ENCODE measurements at regions not wholly inside any gene's neighbourhood (a gene's known extent, or its start where the extent isn't known, plus 50 kb on each side); places are given as distances from the start of the nearest gene placed in this dataset.

- TF ChIP-seq PKNOX1 (IDR thresholded peaks at IDR 0.05) (no peak), YBX1 (IDR thresholded peaks at IDR 0.05) (no peak), EZH2 (IDR thresholded peaks at IDR 0.05; ENCODE audit: borderline replicate concordance, control insufficient read depth, low read depth, low read length) (no peak), ESRRA (IDR thresholded peaks at IDR 0.05; ENCODE audit: low read length) (no peak), MAX (IDR thresholded peaks at IDR 0.05; ENCODE audit: low read depth, low read length) (no peak), CREM (IDR thresholded peaks at IDR 0.05; ENCODE audit: low read depth) (no peak), POLR2A (IDR thresholded peaks at IDR 0.05; ENCODE audit: low read depth, low read length) (no peak), ZBTB11 (CRISPR knock-in tag; IDR thresholded peaks at IDR 0.05) (no peak), MEF2A (IDR thresholded peaks at IDR 0.05; ENCODE audit: insufficient read depth, low read depth, low read length) (no peak), CTCF (IDR thresholded peaks at IDR 0.05 in 2 of 3, conservative IDR thresholded peaks at IDR 0.05 in 1 of 3; ENCODE audit: control insufficient read depth in 2 of 3, extremely low read depth in 1 of 3, insufficient read depth in 1 of 3, low read depth in 3 of 3, low read length in 3 of 3) (no peak), POLR2AphosphoS2 (IDR thresholded peaks at IDR 0.05; ENCODE audit: low read depth, low read length) (no peak), YY1 (IDR thresholded peaks at IDR 0.05; ENCODE audit: low read depth, low read length) (no peak), BCL11A (IDR thresholded peaks at IDR 0.05; ENCODE audit: low read depth, low read length) (no peak)
Measured at GRCh38 chr4:7121866-7122653, 54.2 kb upstream of the GRPEL1 start.

Measured in GM12878 (cell line).